ENCODE measurements at regions not wholly inside any gene's neighbourhood (a gene's known extent, or its start where the extent isn't known, plus 50 kb on each side); places are given as distances from the start of the nearest gene placed in this dataset.

DNA sequence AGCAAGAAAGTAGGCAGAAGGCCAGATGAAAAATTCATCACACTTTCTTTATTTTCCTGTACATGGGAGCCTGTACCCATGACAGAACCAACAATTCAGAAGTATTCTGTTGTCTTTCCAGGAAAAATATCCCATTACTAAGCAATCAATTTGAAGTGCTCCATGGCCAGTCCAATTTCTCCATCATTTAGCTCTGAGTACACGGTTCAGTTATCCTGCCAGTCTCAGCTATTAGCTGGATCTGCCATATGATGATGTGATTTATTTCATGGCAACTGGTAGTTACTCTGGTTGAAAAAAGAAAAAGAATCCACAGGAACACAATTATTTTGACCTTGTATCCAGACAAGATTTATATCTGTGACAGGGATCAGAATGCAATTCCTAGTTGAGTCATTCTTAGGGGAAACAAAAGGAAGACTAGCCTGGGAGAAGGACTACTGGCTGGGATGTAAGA, 70.6 kb upstream of the GORAB start:
- no peak for TF ChIP-seq POLR2A (IDR thresholded peaks at IDR 0.05)
- TF ChIP-seq, protein P1, sequence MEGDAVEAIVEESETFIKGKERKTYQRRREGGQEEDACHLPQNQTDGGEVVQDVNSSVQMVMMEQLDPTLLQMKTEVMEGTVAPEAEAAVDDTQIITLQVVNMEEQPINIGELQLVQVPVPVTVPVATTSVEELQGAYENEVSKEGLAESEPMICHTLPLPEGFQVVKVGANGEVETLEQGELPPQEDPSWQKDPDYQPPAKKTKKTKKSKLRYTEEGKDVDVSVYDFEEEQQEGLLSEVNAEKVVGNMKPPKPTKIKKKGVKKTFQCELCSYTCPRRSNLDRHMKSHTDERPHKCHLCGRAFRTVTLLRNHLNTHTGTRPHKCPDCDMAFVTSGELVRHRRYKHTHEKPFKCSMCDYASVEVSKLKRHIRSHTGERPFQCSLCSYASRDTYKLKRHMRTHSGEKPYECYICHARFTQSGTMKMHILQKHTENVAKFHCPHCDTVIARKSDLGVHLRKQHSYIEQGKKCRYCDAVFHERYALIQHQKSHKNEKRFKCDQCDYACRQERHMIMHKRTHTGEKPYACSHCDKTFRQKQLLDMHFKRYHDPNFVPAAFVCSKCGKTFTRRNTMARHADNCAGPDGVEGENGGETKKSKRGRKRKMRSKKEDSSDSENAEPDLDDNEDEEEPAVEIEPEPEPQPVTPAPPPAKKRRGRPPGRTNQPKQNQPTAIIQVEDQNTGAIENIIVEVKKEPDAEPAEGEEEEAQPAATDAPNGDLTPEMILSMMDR (IDR thresholded peaks at IDR 0.05) = no peak
- H3K9me3 ChIP-seq = no peaks in the 10 kb centered on the region
- H3K27me3 ChIP-seq = no peaks in the 10 kb centered on the region
- no peak for DNase-seq
- H3K4me3 ChIP-seq = no peak overlapping the region
- H3K4me1 ChIP-seq = no peaks in the 10 kb centered on the region
- H3K27ac ChIP-seq = no peak overlapping the region
- no peaks in the 10 kb centered on the region for H3K36me3 ChIP-seq

DNA sequence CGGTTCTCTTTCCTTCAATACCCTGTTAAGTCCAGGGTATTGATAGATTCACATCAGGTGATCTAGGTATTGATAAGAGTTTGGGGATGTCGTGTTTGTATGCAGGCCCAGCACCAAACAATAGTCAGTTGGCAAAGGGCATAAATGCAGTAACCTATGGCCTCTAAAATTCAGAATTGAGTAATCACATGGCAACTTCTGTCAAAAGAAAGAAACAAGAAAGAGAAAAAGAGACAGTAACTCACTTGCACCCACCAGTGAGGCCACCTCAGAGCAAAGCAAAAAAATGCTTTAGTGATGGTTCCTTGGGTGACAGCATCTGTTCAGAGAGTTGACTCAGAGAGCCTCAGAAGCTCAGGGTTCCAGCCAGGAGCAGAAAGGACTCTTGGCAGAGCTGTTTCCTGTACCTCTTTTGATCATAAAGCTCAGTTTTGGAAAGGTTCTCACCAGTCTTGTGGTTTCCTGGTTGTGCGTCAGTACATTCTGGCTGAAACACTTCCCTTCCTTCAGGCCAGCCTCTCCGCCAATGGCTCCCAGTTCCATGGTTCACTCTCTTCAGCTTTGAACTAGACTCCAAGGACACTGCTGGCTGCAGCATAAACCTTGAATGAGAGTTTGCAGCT, 70.1 kb upstream of the GORAB start:
- Histone ChIP-seq H3K27ac (no peak overlapping the region), H3K27me3 (no peaks in the 10 kb centered on the region), H3K9me3 (no peaks in the 10 kb centered on the region), H3K4me3 (no peak overlapping the region), H3K36me3 (no peaks in the 10 kb centered on the region), H3K4me1 (no peaks in the 10 kb centered on the region)
- no peak for DNase-seq
- TF ChIP-seq, protein P1 (IDR thresholded peaks at IDR 0.05) = no peak
- TF ChIP-seq POLR2A (IDR thresholded peaks at IDR 0.05) = no peak

DNA sequence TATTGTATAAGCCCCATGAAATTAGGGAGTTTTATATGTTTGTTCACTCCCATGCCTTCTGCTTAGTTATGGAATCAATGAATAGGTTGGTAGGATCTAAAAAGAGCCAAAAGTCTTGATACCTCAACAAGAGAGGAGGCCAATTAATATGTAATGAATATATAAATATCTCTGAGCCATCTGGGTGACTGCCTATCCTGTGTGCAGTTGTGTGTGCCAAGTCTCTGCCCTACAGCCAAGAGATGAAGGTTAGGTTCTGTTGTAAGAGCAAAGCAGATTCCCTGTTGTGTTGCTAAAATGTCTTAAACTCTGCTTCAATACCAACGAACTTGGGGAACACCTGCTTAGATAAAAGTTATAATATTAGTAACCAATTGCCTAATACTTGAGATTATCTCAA, 61.8 kb upstream of the GORAB start:
- no peaks in the 10 kb centered on the region for H3K4me1 ChIP-seq
- H3K36me3 ChIP-seq = no peaks in the 10 kb centered on the region
- H3K9me3 ChIP-seq = no peaks in the 10 kb centered on the region
- H3K4me3 ChIP-seq = no peak overlapping the region
- no peak for DNase-seq
- no peak overlapping the region for H3K27ac ChIP-seq
- TF ChIP-seq POLR2A (IDR thresholded peaks at IDR 0.05) = no peak
- TF ChIP-seq, protein P1 (IDR thresholded peaks at IDR 0.05) = no peak
- H3K27me3 ChIP-seq = no peaks in the 10 kb centered on the region

DNA sequence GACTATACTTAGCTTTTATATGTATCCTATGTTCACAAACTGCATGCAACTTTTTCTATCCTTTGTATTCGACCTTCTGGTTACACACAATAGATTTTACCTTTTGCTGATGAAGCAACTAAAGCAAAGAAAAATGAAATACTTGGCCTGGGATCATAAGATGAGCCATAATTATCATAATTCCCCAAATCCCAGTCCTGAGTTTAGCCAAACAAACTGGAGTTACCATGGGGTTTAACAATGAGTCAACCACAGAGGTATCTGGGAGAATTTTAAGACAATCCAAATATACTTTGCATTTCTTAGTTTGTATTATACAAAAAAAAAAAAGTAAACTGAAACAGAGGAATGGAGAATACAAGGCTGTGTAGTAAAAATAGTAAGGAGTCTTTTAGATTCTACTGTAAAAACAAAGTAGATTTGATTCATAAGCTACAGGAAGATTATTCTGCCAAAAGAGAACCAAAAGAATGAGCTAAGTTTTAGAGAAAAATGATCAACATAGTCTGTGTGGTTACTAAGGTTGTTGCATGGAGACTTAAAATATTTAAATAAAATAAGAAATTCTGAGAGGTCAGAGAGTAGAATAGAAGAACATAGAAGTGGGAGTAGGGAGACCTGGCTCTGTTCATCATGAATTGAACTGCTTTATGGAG, 60.4 kb upstream of the GORAB start:
- no peaks in the 10 kb centered on the region for H3K36me3 ChIP-seq
- no peaks in the 10 kb centered on the region for H3K4me1 ChIP-seq
- no peaks in the 10 kb centered on the region for H3K9me3 ChIP-seq
- H3K27ac ChIP-seq = no peak overlapping the region
- DNase-seq = no peak
- H3K4me3 ChIP-seq = no peak overlapping the region
- no peaks in the 10 kb centered on the region for H3K27me3 ChIP-seq
- TF ChIP-seq POLR2A (IDR thresholded peaks at IDR 0.05) = no peak
- TF ChIP-seq, protein P1 (IDR thresholded peaks at IDR 0.05) = no peak

DNA sequence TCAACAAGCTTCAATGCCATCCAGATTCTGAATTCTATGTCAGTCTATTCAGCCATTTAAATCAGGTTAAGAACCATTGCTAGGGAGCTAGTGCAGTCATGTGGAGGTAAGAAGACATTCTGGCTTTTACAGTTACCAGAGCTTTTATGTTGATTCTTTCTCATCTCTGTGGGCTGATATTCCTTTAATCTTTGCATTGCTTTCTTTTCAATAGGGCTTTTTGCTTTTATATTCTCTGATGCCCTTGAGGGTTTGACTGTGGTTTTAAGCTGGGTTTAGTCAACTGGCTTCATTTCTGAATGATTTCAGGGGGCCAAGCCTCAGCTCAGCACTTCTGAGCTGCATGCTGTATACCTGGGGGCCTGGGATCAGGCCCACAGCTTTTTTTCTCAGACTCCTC, 51.0 kb upstream of the GORAB start:
- no peak for DNase-seq
- TF ChIP-seq, protein P1 (IDR thresholded peaks at IDR 0.05) = no peak
- TF ChIP-seq POLR2A (IDR thresholded peaks at IDR 0.05) = no peak
- H3K4me1 ChIP-seq = no peaks in the 10 kb centered on the region
- H3K9me3 ChIP-seq = no peaks in the 10 kb centered on the region
- H3K4me3 ChIP-seq = no peak overlapping the region
- H3K27me3 ChIP-seq = no peaks in the 10 kb centered on the region
- H3K36me3 ChIP-seq = no peaks in the 10 kb centered on the region
- no peak overlapping the region for H3K27ac ChIP-seq

All from Peyer's patch (tissue), 4 donors.